ENCODE measurements at regions not wholly inside any gene's neighbourhood (a gene's known extent, or its start where the extent isn't known, plus 50 kb on each side); places are given as distances from the start of the nearest gene placed in this dataset.

GRCh38 chr5:89996890-89997289, 412.7 kb downstream of the CETN3 start:
- no peak for DNase-seq (ENCODE audit: extremely low read depth in 1 of 2, low read depth in 1 of 2)

GRCh38 chr5:89996335-89996734, 413.2 kb downstream of the CETN3 start:
- no peak for DNase-seq (ENCODE audit: extremely low read depth in 1 of 2, low read depth in 1 of 2)

GRCh38 chr5:89994266-89994665, 415.3 kb downstream of the CETN3 start:
- no peak for DNase-seq (ENCODE audit: extremely low read depth in 1 of 2, low read depth in 1 of 2)

GRCh38 chr5:89992201-89992600, 417.4 kb downstream of the CETN3 start:
- DNase-seq (ENCODE audit: extremely low read depth in 1 of 2, low read depth in 1 of 2), result no peak

- DNase-seq (ENCODE audit: extremely low read depth in 1 of 2, low read depth in 1 of 2), result no peak
Observed at GRCh38 chr5:89991592-89991991, 418.0 kb downstream of the CETN3 start.

- DNase-seq (ENCODE audit: extremely low read depth in 1 of 2, low read depth in 1 of 2), result no peak
Observed at GRCh38 chr5:89989776-89990175, 419.8 kb downstream of the CETN3 start.

- no peak for DNase-seq (ENCODE audit: extremely low read depth in 1 of 2, low read depth in 1 of 2)
Observed at GRCh38 chr5:89988998-89989655, 420.4 kb downstream of the CETN3 start.

GRCh38 chr5:89988129-89988810, 421.3 kb downstream of the CETN3 start:
- no peak for DNase-seq (ENCODE audit: extremely low read depth in 1 of 2, low read depth in 1 of 2)

- no peak for DNase-seq (ENCODE audit: extremely low read depth in 1 of 2, low read depth in 1 of 2)
Observed at GRCh38 chr5:89983216-89983615, 426.3 kb downstream of the CETN3 start.

- DNase-seq (ENCODE audit: extremely low read depth in 1 of 2, low read depth in 1 of 2), result no peak
Observed at GRCh38 chr5:89981878-89982773, 427.4 kb downstream of the CETN3 start.

- DNase-seq (ENCODE audit: extremely low read depth in 1 of 2, low read depth in 1 of 2), result no peak
Observed at GRCh38 chr5:89981021-89981420, 428.5 kb downstream of the CETN3 start.

GRCh38 chr5:89973516-89973915, 436.0 kb downstream of the CETN3 start:
- DNase-seq (ENCODE audit: extremely low read depth in 1 of 2, low read depth in 1 of 2), result no peak

- DNase-seq (ENCODE audit: extremely low read depth in 1 of 2, low read depth in 1 of 2), result no peak
Observed at GRCh38 chr5:89972901-89973300, 436.7 kb downstream of the CETN3 start.

- DNase-seq (ENCODE audit: extremely low read depth in 1 of 2, low read depth in 1 of 2), result no peak
Observed at GRCh38 chr5:89968958-89969381, 440.6 kb downstream of the CETN3 start.

GRCh38 chr5:89967771-89968444, 441.6 kb downstream of the CETN3 start:
- no peak for DNase-seq (ENCODE audit: extremely low read depth in 1 of 2, low read depth in 1 of 2)

- DNase-seq (ENCODE audit: extremely low read depth in 1 of 2, low read depth in 1 of 2), result no peak
Observed at GRCh38 chr5:89956838-89957237, 452.7 kb downstream of the CETN3 start.

GRCh38 chr5:89954916-89955315, 454.6 kb downstream of the CETN3 start:
- DNase-seq (ENCODE audit: extremely low read depth in 1 of 2, low read depth in 1 of 2), result no peak

GRCh38 chr5:89951876-89952275, 457.7 kb downstream of the CETN3 start:
- no peak for DNase-seq (ENCODE audit: extremely low read depth in 1 of 2, low read depth in 1 of 2)

GRCh38 chr5:89950234-89950633, 459.3 kb downstream of the CETN3 start:
- DNase-seq (ENCODE audit: extremely low read depth in 1 of 2, low read depth in 1 of 2), result no peak

GRCh38 chr5:89948977-89949376, 460.6 kb downstream of the CETN3 start:
- DNase-seq (ENCODE audit: extremely low read depth in 1 of 2, low read depth in 1 of 2), result no peak

GRCh38 chr5:89946916-89947315, 462.6 kb downstream of the CETN3 start:
- DNase-seq (ENCODE audit: extremely low read depth in 1 of 2, low read depth in 1 of 2), result no peak

Measured in activated CD8-positive, alpha-beta memory T cell treated with anti-CD3 and anti-CD28 coated beads for 1 hour (primary cell).